GM12874 (cell line): ENCODE measurements at regions not wholly inside any gene's neighbourhood (a gene's known extent, or its start where the extent isn't known, plus 50 kb on each side); places are given as distances from the start of the nearest gene placed in this dataset.

ENCODE experiments used
- CTCF ChIP-seq: IDR thresholded peaks from 2 replicates; pipeline ENCODE4 v1.5.1; 2011; ENCODE audit warnings: low read depth, mild to moderate bottlenecking, control low read depth, low read length, moderate library complexity; ENCODE audit not compliant: insufficient read depth

DNA sequence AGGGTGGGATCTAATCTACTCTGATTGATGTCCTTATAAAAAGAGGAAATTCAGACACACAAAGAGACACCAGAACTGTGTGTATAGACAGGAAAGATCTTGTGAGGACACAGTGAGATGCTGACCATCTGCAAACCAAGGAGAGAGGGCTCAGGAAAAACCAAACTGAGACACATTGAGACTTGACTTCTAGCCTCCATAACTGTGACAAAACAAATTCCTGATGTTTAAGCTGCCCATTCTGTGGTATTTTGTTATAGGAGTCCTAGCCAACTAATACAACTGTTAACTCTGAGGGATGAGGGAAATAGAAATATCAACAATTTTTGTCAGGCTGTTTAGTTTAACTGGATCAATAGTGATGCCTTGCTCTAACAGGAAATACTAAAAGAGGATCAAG, 93.4 kb upstream of the COL3A1 start:
- TF ChIP-seq CTCF: no peak

GRCh38 chr2:188881434-188881833, 92.7 kb upstream of the COL3A1 start:
- no peak for TF ChIP-seq CTCF

DNA sequence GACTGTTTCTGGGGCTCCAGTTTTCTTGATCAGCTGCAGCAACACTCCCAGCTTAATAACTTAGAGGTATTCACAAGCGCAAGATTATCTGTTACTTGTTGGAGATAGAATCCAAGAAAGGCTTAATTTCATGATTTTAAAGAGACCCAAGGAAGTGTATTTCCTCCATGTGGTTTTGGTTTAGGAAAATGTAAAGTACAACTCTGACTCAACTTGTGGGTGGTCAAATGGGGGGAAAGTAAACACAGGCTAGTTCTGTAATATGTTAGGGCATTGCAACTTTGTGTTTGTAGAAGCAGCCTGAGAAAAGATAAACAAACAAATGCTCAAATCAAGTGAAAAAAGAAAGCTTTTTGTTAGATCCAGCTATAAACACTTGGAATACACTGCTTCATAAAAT, 90.1 kb upstream of the COL3A1 start:
- no peak for TF ChIP-seq CTCF

GRCh38 chr2:188884517-188884916, 89.7 kb upstream of the COL3A1 start:
- no peak for TF ChIP-seq CTCF

- TF ChIP-seq CTCF: no peak
Measured at GRCh38 chr2:188889187-188889586, 85.0 kb upstream of the COL3A1 start.

- TF ChIP-seq CTCF: no peak
Measured at GRCh38 chr2:188890755-188891154, 83.4 kb upstream of the COL3A1 start.

DNA sequence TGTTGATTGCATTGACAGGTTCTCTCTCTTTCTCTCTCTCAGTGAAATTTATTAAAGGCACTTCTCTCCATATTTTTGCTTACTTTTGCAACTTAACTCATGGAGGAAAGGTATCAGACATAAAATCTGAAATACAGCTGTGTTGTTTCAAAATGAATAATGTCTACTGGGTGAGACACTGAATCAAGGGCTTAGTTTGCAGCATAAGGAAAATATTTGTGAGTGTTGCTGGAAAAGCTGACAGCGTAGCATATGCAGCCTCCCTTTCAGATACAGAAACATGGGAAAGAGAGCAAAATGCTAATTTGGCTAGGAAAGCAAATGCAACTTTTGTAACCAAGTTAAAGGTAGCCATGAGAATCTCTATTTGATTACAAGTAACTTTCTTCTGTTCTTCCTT, 81.5 kb upstream of the COL3A1 start:
- TF ChIP-seq CTCF: no peak

DNA sequence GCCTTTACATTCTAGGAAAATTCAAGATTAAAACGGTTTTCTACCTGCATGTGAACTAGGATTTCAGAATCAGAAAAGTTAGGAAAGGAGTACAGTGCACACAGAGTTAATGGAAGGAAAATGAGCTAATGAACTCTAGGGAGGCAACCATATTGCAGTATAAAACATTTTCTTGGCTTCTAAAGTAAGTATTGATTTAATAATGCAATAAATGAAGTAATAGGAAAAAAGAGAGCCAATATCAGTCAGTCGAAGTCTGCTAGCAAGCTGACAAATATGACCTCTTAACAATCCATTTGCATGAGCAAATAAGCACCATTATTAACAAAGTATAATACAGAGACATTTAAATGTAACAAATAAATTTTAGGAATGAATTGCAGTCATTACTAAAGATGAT, 80.2 kb upstream of the COL3A1 start:
- TF ChIP-seq CTCF: no peak
